Osteoblast (primary cell): ENCODE measurements at regions not wholly inside any gene's neighbourhood (a gene's known extent, or its start where the extent isn't known, plus 50 kb on each side); places are given as distances from the start of the nearest gene placed in this dataset.

ENCODE experiments used
- DNase-seq: peaks from one replicate; pipeline ENCODE4 v3.0.0; 2011; ENCODE audit warnings: low spot score, mixed read lengths; ENCODE audit not compliant: insufficient read length; ENCODE audit errors: missing footprints
- H2AFZ ChIP-seq: 2 replicates; pipeline ENCODE4 v1.6.0; 2011; ENCODE audit warnings: mild to moderate bottlenecking, low read length
- H3K27ac ChIP-seq: 2 replicates; pipeline ENCODE4 v1.5.1; 2011; ENCODE audit warnings: mild to moderate bottlenecking, low read depth, low read length, moderate library complexity
- H3K27me3 ChIP-seq: 2 replicates; pipeline ENCODE4 v1.6.0; 2012; ENCODE audit warnings: mild to moderate bottlenecking, control low read depth, inconsistent platforms, low read length, moderate library complexity; ENCODE audit not compliant: insufficient read depth
- H3K36me3 ChIP-seq: 2 replicates; pipeline ENCODE4 v1.5.1; 2011; ENCODE audit warnings: mild to moderate bottlenecking, low read length, control low read depth, moderate library complexity; ENCODE audit not compliant: insufficient read depth
- H3K4me1 ChIP-seq: 2 replicates; pipeline ENCODE4 v1.5.1; 2011; ENCODE audit warnings: mild to moderate bottlenecking, low read length, control low read depth, moderate library complexity; ENCODE audit not compliant: insufficient read depth
- H3K4me2 ChIP-seq: 2 replicates; pipeline ENCODE4 v1.6.0; 2011; ENCODE audit warnings: mild to moderate bottlenecking, low read length; ENCODE audit not compliant: insufficient read depth
- H3K4me3 ChIP-seq: fragments of 200-600 bp; sonication (generic); 3 replicates; pipeline ENCODE4 v1.5.1; 2012; ENCODE audit warnings: mild to moderate bottlenecking, low read length, inconsistent platforms; ENCODE audit not compliant: insufficient read depth
- H3K79me2 ChIP-seq: 2 replicates; pipeline ENCODE4 v1.6.0; 2012; ENCODE audit warnings: mild to moderate bottlenecking, low read length, control low read depth, inconsistent platforms; ENCODE audit not compliant: insufficient read depth
- H3K9me3 ChIP-seq: 2 replicates; pipeline ENCODE4 v1.5.1; 2011; ENCODE audit warnings: low read depth, low read length, control low read depth
- H4K20me1 ChIP-seq: 2 replicates; pipeline ENCODE4 v1.6.0; 2012; ENCODE audit warnings: mild to moderate bottlenecking, low read length, control low read depth; ENCODE audit not compliant: insufficient read depth
- CTCF ChIP-seq: IDR thresholded peaks from 2 replicates; pipeline ENCODE4 v1.5.1; 2011; ENCODE audit warnings: mild to moderate bottlenecking, low read depth, low read length, moderate library complexity; ENCODE audit errors: extremely low read depth

- no peaks in the 10 kb centered on the region for H4K20me1 ChIP-seq
- no peaks in the 10 kb centered on the region for H3K4me1 ChIP-seq
- H3K36me3 ChIP-seq = no peaks in the 10 kb centered on the region
- no peaks in the 10 kb centered on the region for H3K27me3 ChIP-seq
- no peak overlapping the region for H3K4me3 ChIP-seq
- H3K27ac ChIP-seq = no peak overlapping the region
- H3K4me2 ChIP-seq = no peak overlapping the region
- H3K79me2 ChIP-seq = no peaks in the 10 kb centered on the region
- TF ChIP-seq CTCF = no peak
- no peak for DNase-seq
- H3K9me3 ChIP-seq = no peaks in the 10 kb centered on the region
- H2AFZ ChIP-seq = no peak overlapping the region
These were observed 182.1 kb upstream of the CARD18 start for GRCh38 chr11:105321696-105322095.

- Histone ChIP-seq H3K27me3 (no peaks in the 10 kb centered on the region), H4K20me1 (no peaks in the 10 kb centered on the region), H3K27ac (no peak overlapping the region), H3K79me2 (no peaks in the 10 kb centered on the region), H3K36me3 (no peaks in the 10 kb centered on the region), H3K4me3 (no peak overlapping the region), H3K4me2 (no peak overlapping the region), H3K4me1 (no peaks in the 10 kb centered on the region), H2AFZ (no peak overlapping the region), H3K9me3 (no peaks in the 10 kb centered on the region)
- DNase-seq = peak; percentile 9
- TF ChIP-seq CTCF = no peak
These were observed 175.7 kb upstream of the CARD18 start for GRCh38 chr11:105315287-105315686.

GRCh38 chr11:105312266-105312665 is 172.7 kb upstream of the CARD18 start:
- H3K9me3 ChIP-seq = no peaks in the 10 kb centered on the region
- H3K4me1 ChIP-seq = no peaks in the 10 kb centered on the region
- no peaks in the 10 kb centered on the region for H3K36me3 ChIP-seq
- no peak for TF ChIP-seq CTCF
- H3K4me3 ChIP-seq = no peak overlapping the region
- no peaks in the 10 kb centered on the region for H3K79me2 ChIP-seq
- H4K20me1 ChIP-seq = no peaks in the 10 kb centered on the region
- no peak overlapping the region for H2AFZ ChIP-seq
- DNase-seq = no peak
- H3K27ac ChIP-seq = no peak overlapping the region
- H3K27me3 ChIP-seq = no peaks in the 10 kb centered on the region
- no peak overlapping the region for H3K4me2 ChIP-seq

- Histone ChIP-seq H3K4me2 (no peak overlapping the region), H3K4me1 (peaks cover 13% of the 10 kb centered on the region), H4K20me1 (no peaks in the 10 kb centered on the region), H3K27me3 (no peaks in the 10 kb centered on the region), H3K79me2 (no peaks in the 10 kb centered on the region), H3K4me3 (no peak overlapping the region), H3K27ac (no peak overlapping the region), H3K9me3 (no peaks in the 10 kb centered on the region), H2AFZ (peak overlapping the region; percentile 81), H3K36me3 (no peaks in the 10 kb centered on the region)
- TF ChIP-seq CTCF = no peak
- no peak for DNase-seq
These were observed 159.1 kb upstream of the CARD18 start for GRCh38 chr11:105298630-105299029.
